ENCODE measurements at regions not wholly inside any gene's neighbourhood (a gene's known extent, or its start where the extent isn't known, plus 50 kb on each side); places are given as distances from the start of the nearest gene placed in this dataset.
"Not testable (repeated sequence)": the region's sequence is repeated elsewhere in the genome, so short reads cannot be mapped to it uniquely, and the experiment has no call there.

DNA sequence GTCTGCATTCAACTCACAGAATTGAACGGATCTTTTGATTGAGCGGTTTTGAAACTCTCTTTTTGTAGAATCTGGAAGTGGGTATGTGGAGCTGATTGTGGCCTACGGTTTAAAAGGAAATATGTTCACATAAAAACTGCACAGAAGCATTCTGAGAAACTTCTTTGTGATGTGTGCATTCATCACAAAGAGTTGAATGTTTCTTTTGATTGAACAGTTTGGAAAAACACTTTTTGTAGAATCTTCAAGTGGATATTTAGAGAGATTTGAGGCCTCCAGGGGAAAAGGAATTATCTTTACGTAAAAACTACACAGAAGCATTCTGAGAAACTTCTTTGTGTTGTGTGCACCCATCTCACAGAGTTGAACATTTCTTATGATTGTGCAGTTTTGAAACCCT, 3125.5 kb upstream of the OR11H1 start:
- not testable (repeated sequence) for TF ChIP-seq CTCF, POLR2A (IDR thresholded peaks at IDR 0.05)
